ENCODE measurements at regions not wholly inside any gene's neighbourhood (a gene's known extent, or its start where the extent isn't known, plus 50 kb on each side); places are given as distances from the start of the nearest gene placed in this dataset.
"Not testable (repeated sequence)": the region's sequence is repeated elsewhere in the genome, so short reads cannot be mapped to it uniquely, and the experiment has no call there.

DNA sequence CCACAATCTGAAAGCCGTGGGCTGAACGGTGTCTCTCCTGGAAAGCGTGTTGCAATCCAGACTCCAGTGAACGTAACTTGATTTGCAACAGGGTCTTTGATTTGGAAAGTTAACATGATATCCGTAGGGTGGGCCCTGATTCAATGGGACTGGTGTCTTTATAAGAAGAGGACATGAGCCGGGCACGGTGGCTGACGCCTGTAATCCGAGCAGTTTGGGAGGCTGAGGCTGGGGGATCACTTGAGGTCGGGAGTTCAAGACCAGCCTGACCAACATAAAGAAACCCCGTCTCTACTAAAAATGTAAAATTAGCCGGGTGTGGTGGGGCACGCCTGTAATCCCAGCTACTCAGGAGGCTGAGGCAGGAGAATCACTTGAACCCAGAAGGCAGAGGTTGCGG lies 176.5 kb downstream of the CRLF2 start:
- not testable (repeated sequence) for TF ChIP-seq CTCF (IDR thresholded peaks at IDR 0.05; ENCODE audit: low read depth, low read length, poor library complexity, severe bottlenecking); EZH2phosphoT487 (IDR thresholded peaks at IDR 0.05; ENCODE audit: borderline replicate concordance, low read length)

All from DOHH2 (cell line).